Putamen (tissue), 1 donor: ENCODE measurements at regions not wholly inside any gene's neighbourhood (a gene's known extent, or its start where the extent isn't known, plus 50 kb on each side); places are given as distances from the start of the nearest gene placed in this dataset.

Experiments
- DNase-seq: peaks from one replicate; pipeline ENCODE4 v3.0.0-alpha.2; 2016; ENCODE audit warnings: low spot score

DNA sequence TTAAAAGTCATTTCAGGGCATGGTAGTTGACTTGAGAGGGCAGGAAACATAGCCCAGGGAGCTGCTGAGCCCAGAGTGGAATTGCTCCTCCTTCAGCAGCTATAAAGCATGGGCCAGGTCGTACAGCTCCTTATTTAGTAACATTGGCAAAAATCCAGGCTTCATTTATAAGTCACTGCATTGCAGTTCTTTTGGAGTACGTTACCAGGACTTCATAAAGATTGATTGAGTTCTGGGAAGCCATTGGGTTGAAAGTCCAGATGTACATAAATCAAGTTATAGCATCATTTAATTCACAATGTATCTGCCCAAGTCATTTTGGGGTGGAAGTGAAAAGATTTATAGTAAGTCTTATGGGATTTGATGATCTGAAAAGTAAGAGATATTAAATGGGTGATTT lies 53.0 kb upstream of the ANKEF1 start:
- no peak for DNase-seq

DNA sequence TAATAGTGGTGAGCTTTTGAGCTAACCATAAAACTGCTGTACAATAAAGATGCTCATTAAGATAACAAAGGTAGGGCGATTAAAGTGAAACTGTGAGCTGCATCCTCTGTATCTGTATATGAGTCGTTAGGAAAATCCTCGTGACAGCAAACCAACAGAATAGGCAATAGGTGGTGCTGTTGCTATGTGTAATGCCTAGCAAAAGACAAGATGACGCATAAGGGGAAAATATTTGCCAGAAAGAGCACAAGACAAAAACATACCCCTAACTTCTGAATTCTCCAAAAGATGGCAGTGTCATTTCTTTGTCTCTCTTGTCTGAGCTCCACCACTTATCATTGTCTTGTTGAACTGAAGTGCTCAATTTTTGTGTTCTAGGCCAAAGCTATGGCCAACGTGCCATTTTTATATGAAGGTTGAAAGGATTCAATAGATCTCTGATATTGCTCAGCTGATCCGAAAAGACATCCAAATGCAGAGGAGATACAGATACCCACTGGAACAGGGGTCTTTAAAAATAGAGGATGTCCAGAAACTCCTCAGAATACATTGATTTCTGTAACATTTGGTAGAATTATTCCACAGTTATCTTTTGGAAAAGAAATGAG lies 56.3 kb upstream of the ANKEF1 start:
- peak; percentile 82 for DNase-seq

DNA sequence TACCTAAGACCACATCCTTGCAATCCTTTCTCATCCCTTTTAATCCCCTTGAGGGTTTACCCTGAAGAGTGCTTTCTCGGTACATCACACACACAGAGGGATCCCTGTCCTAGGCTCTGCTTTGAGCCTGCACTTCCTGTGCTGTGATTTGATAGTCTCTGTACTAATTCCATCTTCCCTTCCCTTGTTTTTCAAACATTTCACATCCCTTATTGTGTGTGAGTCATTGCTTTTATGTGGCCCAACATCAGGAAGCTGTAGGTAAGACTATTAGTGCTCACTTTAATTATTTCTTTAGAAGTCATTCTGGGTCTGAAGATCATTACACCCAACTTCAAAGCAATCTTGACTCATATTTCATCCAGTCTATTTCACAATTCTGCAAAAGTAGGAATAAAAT lies 57.2 kb upstream of the ANKEF1 start:
- DNase-seq: no peak

DNA sequence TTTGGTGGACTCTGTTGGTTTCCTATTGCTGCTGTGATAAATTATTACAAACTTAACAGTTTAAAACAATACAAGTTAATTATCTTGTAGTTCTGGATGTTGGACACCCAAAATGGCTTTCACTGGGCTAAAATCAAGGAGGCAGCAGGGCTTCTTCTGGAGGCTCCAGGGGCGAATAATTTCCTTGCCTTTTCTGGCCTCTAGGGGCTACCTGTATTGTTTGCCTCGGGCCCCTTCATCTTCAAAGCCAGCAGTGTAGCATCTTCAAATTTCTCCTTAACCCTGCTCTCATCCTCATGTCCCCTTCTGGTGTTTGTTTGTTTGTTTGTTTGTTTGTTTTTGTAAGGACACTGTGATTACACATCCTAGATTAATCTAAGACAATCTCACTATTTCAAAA lies 60.5 kb upstream of the ANKEF1 start:
- no peak for DNase-seq

DNA sequence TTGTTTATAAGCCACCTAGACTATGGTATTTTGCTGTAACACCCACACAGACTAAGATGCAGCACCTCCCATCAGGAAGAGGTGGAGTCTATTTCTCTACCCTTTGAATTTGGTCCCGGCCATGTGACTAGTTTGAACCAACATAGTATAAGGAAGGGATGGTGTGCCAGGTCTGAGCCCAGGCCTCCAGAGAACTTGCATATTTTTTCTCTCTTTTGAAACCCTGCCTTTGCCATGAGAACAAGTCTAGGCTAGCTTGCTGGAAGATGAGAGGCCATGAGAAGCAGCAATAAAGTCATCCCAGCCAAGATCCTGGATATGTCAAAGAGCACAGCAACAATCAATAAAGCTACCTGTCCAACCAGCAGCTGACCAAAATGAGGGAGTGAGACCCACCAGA lies 63.0 kb upstream of the ANKEF1 start:
- no peak for DNase-seq

DNA sequence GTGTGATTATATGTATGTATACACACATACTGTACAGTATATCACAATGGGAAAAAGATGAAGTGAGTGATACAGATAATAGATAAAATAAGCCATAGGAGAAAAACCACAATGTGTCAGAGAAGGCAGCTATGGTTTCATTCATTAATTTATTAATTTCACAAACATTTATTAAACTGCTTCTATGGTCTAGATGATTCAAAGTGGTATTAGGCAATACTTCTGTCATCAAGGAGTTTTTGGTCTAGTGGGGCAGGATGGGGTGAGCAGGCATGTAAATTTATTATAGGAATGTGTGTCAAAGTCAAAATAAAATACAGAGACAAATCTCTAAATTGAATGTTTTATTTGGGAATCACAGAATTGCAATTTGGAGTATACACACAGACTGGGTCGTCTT lies 65.2 kb upstream of the ANKEF1 start:
- no peak for DNase-seq

DNA sequence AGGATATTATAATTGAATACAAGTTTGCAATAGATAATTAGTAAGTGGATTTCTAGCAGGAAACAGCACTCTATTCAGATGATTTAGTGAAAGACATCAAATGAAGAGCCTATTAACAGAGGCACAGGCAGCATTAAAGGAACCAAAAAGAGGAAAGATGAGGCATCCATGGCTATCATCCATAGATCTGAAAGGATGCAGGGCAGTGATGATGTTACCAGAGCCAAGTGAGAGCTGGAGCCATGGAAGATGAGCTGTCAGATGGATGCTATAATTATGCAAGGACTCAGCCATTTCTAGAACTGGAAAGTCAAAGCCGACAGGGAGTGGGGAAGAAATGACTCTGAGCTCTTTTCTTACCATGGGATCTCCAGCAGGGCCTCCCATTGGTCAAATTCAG lies 66.8 kb upstream of the ANKEF1 start:
- DNase-seq: no peak

DNA sequence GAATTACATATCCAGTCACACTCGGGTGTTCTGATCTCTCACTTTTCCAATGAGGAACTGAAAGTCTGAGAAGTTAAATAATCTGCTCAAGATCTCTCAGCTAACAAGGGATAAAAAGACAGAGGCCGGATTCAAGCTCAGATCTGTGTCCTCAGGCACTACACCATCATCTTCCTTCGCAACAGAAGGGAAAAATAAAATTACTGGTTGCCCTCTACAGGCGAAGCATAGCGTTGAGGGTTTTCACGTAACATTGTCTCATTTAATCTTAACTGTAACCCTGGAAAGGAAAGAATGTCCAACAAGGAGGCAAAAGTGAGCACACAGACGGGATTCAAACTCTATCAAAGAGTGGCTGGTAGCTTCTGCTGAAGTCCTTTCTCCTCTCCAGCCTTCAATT lies 67.8 kb upstream of the ANKEF1 start:
- no peak for DNase-seq

DNA sequence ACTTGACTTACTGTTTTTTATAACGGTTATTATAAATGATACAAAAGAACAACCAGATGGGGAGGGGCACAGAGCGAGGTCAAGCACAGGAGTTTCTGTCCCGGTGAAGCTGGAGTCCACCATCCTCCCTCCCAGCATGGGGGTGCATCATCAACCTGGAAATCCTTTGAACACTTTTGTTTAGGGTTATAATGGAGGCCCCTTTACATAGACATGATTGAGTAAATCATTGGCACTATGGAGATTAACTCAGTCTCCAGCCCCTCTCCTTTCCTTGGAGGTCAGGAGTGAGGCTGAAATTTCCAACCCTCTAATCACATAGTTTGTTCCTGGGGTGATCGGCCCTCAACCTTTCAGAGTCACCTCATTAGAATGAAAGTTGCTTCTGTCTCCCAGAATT lies 71.8 kb upstream of the ANKEF1 start:
- no peak for DNase-seq

DNA sequence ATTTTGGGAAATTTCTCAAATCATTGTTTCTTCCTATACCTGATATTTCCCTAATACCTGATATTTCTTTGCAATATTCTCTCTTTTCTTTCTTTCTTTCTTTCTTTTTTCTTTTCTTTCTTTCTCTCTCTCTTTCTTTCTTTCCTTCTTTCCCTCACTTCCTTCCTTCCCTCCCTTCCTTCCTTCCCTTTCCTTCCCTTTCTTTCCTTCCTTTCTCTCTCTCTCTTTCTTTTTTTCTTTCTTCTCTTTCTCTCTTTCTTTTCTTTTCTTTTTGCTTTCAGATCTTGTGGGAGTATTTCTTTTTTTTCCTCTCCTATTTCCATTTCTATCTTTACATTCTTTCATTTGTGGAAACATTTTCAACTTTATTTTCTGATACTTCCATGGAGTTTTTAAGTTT lies 76.1 kb upstream of the ANKEF1 start:
- no peak for DNase-seq

DNA sequence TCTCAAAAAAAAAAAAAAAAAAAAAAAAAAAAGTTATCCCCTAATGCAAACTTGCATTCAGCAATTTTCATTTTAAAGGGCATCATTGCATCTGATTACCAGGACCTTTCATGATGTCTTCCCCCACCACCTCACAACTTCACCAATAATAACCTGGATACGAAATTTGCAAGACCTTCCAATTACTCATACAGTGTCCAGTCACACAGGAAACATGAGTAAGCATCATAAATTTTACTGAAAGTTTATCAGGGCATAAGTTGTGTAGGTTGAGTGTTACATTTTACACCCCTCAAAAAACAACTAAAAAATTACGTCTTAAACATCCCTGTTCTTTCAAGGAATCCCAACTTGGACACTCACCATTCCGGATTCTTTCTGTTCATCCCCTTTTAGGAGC lies 79.1 kb upstream of the ANKEF1 start:
- DNase-seq: no peak

DNA sequence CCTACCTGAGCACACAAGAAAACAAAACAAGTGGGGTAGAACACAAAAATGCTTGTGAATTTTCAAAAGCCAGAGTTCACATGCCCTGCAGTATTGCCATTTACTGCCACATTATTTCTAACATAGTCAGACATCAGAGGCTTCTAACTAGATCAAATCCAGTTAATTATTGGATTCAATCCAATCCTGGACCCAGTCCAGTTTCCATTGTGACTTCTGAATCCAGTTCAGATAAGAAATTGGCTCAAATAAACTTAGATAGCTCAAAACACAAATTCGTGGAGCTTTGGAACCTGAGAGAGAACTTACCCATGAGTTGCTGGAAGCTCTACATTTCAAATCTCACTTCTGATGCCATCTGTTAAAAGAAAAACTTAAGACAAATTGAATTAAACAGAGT lies 85.2 kb upstream of the ANKEF1 start:
- DNase-seq: no peak

DNA sequence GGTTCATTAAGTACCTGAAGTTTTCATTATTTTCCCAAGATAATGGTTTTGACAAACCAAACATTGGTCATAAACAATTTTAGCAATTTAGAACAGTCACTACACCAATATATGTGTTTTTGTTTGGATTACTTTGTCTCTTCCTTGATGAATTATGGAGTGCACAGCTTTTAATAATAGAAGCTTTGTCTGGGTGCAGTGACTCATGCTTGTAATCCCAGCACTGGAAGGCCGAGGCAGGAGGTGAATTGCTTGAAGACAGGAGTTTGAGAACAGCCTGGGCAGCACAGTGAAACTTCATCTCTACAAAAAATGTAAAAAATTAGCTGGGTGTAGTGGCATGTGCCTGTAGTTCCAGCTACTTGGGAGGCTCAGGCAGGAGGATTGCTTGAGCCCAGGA lies 89.4 kb upstream of the ANKEF1 start:
- no peak for DNase-seq

DNA sequence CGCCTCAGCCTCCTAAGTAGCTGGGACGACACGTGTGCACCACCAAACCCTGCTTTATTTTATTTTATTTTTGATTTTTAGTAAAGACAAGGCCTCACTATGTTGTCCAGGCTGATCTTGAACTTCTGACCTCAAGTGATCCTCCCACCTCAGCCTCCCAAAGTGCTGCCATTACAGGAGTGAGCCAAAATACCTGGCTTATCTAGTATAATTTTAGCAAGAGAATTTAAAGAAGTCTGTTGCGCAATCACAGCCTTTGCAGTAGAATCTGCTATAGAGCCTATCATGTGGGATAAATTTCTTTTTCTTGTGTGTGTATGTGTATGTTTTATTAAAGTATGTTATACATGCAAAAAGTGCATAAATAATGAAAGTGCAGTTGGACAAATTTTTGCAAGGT lies 92.1 kb upstream of the ANKEF1 start:
- no peak for DNase-seq

DNA sequence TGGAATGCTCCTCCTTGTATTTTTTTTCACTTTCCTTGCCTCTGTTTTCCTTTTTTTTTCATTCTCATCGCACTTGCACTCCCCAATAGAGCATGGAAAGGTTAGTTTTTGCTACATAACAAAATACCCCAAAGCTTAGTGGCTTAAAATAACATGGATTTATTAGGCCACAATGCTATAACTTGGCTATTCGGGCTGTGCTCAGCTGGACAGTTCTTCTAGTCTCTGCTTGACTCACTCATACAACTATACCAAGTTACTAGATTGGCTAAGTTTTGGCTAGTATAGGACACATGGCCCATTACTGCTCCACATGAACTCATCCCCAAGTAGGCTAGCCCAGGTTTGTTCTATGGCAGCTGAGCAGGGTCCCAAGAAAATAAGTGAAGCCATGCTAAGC lies 94.5 kb upstream of the ANKEF1 start:
- no peak for DNase-seq

DNA sequence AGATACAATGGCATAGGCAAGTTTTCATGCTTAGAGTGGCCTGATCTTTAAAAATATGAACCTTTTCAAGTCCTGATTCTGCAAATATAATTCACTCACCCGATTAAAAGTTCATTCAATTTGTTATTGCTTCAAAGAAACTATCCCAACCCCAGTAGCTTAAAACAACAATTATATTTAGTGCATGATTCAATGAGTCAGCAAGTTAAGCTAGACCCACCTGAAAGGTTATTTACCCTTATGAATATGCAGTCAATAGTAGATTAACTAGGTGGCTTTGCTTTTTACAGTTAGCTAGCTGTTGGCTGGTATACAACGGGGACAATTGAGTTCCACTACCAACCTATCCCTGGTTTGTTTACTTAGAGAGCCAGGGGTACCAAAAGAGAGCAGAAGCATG lies 95.6 kb upstream of the ANKEF1 start:
- DNase-seq: no peak

DNA sequence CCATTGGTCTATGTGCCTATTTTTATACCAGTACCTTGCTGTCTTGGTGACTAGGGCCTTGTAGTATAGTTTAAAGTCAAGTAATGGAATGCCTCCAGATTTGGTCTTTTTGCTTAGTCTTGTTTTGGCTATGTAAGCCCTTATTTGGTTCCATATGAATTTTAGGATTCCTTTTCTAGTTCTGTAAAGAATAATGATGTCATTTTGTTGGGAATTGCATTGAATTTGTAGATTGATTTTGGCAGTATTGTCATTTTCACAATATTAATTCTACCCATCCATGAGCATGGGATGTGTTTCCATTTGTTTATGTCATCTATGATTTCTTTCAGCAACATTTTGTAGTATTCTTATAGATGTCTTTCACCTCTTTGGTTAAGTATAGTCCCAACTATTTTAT lies 96.4 kb upstream of the PAK5 start:
- no peak for DNase-seq

DNA sequence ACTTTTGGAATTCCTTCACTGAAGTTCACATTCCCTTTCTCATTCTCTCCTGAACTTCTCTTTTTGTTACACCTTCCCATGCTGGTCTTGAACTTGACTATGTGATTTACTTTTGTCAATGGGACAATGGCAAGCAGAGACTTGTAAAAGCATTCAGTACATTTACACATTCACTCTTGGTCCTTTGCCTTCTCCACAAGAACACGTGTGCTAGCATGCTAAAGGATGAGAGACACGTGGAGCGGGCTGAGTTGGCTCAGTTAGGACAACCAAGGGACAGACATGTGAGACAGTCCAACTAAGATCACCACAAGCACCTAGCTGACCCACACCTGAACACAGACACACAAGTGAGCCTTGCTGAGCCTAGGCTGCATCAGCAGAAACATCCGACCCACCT lies 91.3 kb upstream of the PAK5 start:
- no peak for DNase-seq

DNA sequence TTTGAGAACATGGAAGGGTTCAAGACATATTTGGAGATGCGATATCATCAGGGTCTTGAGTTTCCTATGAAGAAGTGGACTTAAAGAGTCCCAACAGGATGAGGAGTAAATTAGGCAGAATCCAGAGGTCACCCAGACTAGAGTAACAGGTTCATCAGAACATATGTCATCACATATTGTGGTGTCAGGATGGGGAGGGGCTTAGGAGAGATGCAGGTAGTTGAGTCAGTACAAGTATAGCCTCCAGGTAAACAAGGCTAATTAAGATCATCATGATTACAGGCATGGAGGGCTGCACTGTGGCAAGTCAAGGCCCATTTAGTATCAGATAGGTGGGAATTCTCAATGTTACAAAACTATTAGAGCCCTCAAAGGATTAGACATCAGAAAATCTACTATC lies 90.1 kb upstream of the PAK5 start:
- no peak for DNase-seq

DNA sequence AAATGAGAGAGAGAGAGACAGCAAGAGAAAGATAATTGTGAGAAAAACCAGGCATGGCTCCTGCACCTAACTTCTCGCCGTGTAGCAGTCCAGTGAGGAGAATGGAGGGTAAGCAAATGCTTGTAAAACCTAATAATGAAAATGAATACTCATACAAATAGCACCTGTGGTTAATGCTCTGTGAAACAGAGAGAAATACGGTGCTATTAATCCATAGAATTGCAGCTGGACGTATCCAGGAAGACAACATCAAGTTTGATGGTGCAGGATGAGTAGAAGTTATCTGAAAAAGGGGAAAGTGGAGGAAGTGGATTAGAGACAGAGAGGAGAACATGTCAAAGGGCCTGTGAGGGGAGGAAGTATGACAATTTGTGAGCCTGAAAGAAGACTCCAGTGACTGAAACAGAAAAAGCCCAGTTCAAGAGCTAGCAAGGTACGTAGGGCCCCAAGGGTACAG lies 89.4 kb upstream of the PAK5 start:
- no peak for DNase-seq

DNA sequence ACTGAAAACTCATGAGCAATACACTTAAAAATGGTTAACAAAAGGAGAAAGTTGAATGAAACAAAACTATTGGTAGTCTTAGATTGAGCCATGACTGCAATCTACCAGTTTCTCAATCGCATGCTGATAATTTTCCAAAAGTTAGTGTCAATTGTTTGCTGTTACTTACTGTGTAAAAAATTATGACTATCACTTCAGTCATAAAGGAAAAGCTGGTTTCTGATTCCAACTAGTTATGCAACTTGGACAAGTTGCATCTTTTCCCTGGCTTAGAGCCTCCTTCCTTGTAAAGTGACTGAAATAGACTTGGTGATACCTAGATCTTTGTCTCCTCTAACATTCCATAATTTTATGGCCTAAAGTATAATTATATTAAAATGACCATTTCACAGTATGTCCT lies 88.3 kb upstream of the PAK5 start:
- DNase-seq: no peak

DNA sequence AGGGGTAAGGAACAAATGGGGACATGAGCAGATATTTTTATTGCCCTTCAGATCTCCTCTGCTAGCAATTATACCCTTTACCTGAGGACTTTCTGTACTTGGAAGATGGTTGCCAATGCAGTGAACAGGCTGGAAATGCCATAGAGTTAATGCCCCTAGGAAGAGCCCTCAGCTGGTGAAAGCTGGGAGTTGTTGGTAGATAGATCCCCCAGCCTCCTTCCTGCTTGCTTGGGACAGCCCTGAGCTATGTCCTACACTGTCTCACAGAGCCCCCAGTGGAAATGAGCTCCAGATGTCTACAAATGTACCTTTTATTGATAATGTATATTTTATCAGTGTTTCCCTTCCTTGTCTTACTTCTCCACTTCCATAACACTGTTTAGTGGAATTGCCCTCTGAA lies 87.6 kb upstream of the PAK5 start:
- DNase-seq: no peak

DNA sequence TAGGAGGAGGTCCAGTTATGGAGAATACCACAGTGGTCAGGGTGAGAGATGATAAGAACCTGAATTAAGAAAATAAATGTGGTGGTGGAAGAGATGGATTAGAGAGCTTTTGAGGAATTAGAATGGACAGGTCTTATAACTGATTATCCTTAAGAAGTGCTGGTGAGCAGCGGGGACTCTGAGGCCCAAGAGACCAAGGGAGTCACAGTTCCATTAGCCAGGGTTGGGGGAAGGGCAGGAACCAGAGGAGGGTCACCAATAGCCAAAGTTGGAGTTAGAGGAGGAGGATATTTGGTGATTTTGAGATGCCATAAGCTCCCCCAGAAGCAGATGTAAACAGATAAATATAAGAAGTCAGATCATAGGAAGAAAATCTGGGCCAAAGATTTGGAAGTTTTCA lies 87.1 kb upstream of the PAK5 start:
- DNase-seq: no peak

DNA sequence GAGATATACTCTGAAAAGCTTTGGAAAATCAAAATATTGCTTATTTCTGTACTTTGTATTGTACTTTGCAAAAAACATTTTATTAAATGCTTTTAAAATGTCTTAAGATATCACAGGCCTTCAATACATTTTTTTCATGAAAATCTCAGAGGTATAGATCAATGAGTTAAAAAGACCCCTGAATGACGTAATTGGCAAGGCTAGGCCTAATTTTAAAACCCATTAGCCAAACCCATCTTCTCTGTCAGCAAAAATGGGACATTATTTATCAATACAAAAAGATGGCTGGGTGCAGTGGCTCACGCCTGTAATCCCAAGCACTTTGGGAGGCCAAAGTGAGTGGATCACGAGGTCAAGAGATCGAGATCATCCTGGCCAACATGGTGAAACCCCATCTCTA lies 84.8 kb upstream of the PAK5 start:
- DNase-seq: no peak

DNA sequence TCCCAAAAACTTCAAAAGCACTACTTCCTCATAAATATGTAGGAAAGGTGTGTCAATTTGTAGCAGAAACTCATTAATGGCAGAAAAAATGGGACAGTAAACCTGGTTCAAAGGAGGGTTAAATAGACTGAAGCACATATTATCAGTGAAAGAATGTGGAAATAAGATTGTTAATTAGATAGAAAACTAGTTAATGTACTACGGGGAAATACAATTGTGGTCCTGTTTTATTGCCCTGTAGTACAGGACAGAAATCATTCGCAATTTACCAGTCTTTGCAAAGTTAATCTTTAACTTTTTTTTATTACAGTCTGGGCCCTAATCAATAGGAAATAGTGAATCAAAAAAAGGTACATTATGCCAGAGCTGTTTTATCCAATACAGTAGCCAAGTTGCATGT lies 82.0 kb upstream of the PAK5 start:
- no peak for DNase-seq
